Stomach (tissue), 4 donors: ENCODE measurements at regions not wholly inside any gene's neighbourhood (a gene's known extent, or its start where the extent isn't known, plus 50 kb on each side); places are given as distances from the start of the nearest gene placed in this dataset.

Source experiments
- CTCF ChIP-seq, 7 experiments: fragments of 450-650 bp in 4 of 7; fragments of 200-600 bp in 3 of 7; sonication (generic) in 3 of 7; IDR thresholded peaks; one replicate each; pipeline ENCODE4 v1.5.1; 2016 to 2019; ENCODE audit warnings: antibody characterized with exemption in 7 of 7, control low read depth in 2 of 7, mild to moderate bottlenecking in 1 of 7
- EP300 ChIP-seq: sonication (generic); formaldehyde crosslinking; IDR thresholded peaks from one replicate; pipeline ENCODE4 v1.6.1; 2017; ENCODE audit warnings: antibody characterized with exemption
- POLR2A ChIP-seq, 4 donors: fragments of 450-650 bp; IDR thresholded peaks; one replicate each; pipeline ENCODE4 v1.6.1; 2016; ENCODE audit warnings: antibody characterized with exemption in 4 of 4, control low read depth in 2 of 4, mild to moderate bottlenecking in 1 of 4, moderate library complexity in 1 of 4

GRCh38 chr21:32189688-32190483 is 89.0 kb downstream of the MIS18A start:
- TF ChIP-seq CTCF (IDR thresholded peaks at IDR 0.05) (no peak), POLR2A (IDR thresholded peaks at IDR 0.05) (no peak), EP300 (no peak)
